ENCODE measurements at regions not wholly inside any gene's neighbourhood (a gene's known extent, or its start where the extent isn't known, plus 50 kb on each side); places are given as distances from the start of the nearest gene placed in this dataset.

DNA sequence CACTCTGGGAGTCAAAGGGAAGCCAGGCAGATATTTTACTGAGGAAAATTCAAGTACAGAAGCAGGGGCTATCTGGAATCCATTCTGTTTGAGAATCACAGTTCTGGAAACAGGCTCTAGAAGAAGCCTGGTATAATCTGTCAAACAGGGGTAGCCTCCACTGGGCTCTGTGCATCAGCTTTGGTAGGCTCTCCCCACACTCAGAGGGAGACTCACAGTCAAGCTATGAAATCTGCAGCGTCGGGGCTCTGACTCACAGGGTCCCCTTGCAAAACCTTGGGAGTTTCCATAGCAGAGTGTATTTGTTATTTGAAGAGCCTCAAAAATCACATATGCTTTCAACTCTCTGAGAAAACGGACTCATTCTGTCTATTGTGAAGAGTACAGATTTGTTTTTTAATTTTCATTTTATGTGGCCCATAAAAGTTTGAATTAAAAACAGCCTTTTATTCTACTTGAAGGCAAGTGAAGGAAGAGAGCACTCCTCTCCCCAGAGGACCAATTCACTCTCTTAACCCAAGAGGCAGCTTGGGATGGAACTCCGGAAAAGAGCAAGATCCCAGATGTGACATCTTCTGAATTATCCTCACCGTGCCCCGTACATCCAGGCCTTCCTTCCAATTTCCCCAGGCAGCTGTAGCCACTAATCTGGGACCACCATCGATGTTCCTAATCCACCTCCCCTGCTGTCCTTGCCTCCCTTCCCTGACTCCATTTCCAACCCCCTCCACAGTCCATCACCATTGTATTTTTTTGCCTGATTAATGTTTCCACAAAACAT lies 590.9 kb upstream of the MGMT start:
- ChIA-PET CTCF (no interaction called here), POLR2A (no interaction called here)
- no peak for TF ChIP-seq CTCF (IDR thresholded peaks at IDR 0.05; ENCODE audit: insufficient read depth, low read length, missing control alignments)
- H3K4me3 ChIP-seq (ENCODE audit: low read depth, low read length) = no peak overlapping the region
- DNase-seq (ENCODE audit: low read depth, low spot score) = no peak

- no peak overlapping the region for H3K4me3 ChIP-seq (ENCODE audit: low read depth, low read length)
- ChIA-PET POLR2A (no interaction called here), CTCF (no interaction called here)
- no peak for DNase-seq (ENCODE audit: low read depth, low spot score)
- TF ChIP-seq CTCF (IDR thresholded peaks at IDR 0.05; ENCODE audit: insufficient read depth, low read length, missing control alignments) = no peak
These were observed 589.9 kb upstream of the MGMT start for GRCh38 chr10:128877141-128877540.

DNA sequence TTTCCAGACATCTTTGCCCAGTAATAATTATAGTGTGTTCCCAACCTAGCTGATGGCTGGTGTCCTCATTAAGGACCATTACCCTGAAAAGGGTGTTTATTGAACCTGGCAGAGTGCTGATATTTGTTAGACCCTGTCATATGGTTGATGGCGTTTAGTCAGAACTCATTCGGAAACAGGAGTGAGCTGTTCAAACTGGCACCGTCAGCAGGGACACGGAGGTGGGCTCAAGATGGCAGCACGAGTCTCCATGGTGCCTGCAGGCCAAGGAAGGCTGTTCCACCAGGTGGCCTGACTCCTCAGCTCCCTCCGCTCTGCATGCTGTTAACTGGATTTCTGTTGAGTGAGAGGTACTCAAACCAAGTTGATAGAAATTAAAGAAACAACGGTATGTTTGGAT lies 589.1 kb upstream of the MGMT start:
- no peak overlapping the region for H3K4me3 ChIP-seq (ENCODE audit: low read depth, low read length)
- ChIA-PET POLR2A (no interaction called here), CTCF (no interaction called here)
- no peak for DNase-seq (ENCODE audit: low read depth, low spot score)
- TF ChIP-seq CTCF (IDR thresholded peaks at IDR 0.05; ENCODE audit: insufficient read depth, low read length, missing control alignments) = no peak

DNA sequence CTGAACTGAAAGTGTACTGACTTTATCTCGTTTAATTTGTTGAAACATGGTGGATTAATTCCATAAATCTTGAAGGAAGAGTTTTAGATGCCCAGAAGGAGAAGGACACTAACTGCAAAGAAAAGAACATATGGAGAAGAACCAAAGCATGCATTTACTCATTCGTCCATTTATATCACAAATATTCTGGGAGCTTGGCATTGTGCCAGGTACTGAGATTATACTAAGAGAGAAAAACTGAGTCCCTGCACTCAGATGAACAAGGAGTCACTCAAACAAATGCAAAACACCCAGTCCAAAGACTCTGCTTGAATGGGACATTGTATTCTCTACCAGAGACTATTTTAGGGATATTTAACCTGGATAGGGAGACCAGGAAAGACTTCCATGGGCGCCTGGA lies 588.0 kb upstream of the MGMT start:
- no peak for DNase-seq (ENCODE audit: low read depth, low spot score)
- no peak overlapping the region for H3K4me3 ChIP-seq (ENCODE audit: low read depth, low read length)
- CTCF ChIA-PET = no interaction called here
- POLR2A ChIA-PET = no interaction called here
- no peak for TF ChIP-seq CTCF (IDR thresholded peaks at IDR 0.05; ENCODE audit: insufficient read depth, low read length, missing control alignments)

- POLR2A ChIA-PET = no interaction called here
- no peak for TF ChIP-seq CTCF (IDR thresholded peaks at IDR 0.05; ENCODE audit: insufficient read depth, low read length, missing control alignments)
- no peak overlapping the region for H3K4me3 ChIP-seq (ENCODE audit: low read depth, low read length)
- CTCF ChIA-PET = no interaction called here
- no peak for DNase-seq (ENCODE audit: low read depth, low spot score)
These were observed 587.5 kb upstream of the MGMT start for GRCh38 chr10:128879441-128880140.

GRCh38 chr10:128880159-128880725 lies 586.8 kb upstream of the MGMT start:
- CTCF ChIA-PET = no interaction called here

More at GRCh38 chr10:128880159-128880725, 586.8 kb upstream of the MGMT start:
- POLR2A ChIA-PET = no interaction called here
- no peak overlapping the region for H3K4me3 ChIP-seq (ENCODE audit: low read depth, low read length)
- no peak for TF ChIP-seq CTCF (IDR thresholded peaks at IDR 0.05; ENCODE audit: insufficient read depth, low read length, missing control alignments)
- no peak for DNase-seq (ENCODE audit: low read depth, low spot score)
